ENCODE measurements at regions not wholly inside any gene's neighbourhood (a gene's known extent, or its start where the extent isn't known, plus 50 kb on each side); places are given as distances from the start of the nearest gene placed in this dataset.
"Not testable (repeated sequence)": the region's sequence is repeated elsewhere in the genome, so short reads cannot be mapped to it uniquely, and the experiment has no call there.

- H3K4me3 ChIP-seq (ENCODE audit: low read depth, low read length) = no peak overlapping the region
- in situ Hi-C loops (cut with HindIII; ENCODE audit: low sequenced_read_pairs) = no loop called here
- DNase-seq (ENCODE audit: low read depth) = no peak
- no peak for TF ChIP-seq CTCF (IDR thresholded peaks at IDR 0.05; ENCODE audit: low read depth, low read length, missing control alignments)
Observed at GRCh38 chr6:134623401-134623800, 305.5 kb upstream of the SGK1 start.

- in situ Hi-C loops (cut with HindIII; ENCODE audit: low sequenced_read_pairs) = no loop called here
- TF ChIP-seq CTCF (IDR thresholded peaks at IDR 0.05; ENCODE audit: low read depth, low read length, missing control alignments) = no peak
- H3K4me3 ChIP-seq (ENCODE audit: low read depth, low read length) = no peak overlapping the region
- DNase-seq (ENCODE audit: low read depth) = no peak
Observed at GRCh38 chr6:134622382-134623173, 304.7 kb upstream of the SGK1 start.

GRCh38 chr6:134621858-134622257 is 303.9 kb upstream of the SGK1 start:
- in situ Hi-C loops (cut with HindIII; ENCODE audit: low sequenced_read_pairs) = no loop called here
- DNase-seq (ENCODE audit: low read depth) = no peak
- H3K4me3 ChIP-seq (ENCODE audit: low read depth, low read length) = no peak overlapping the region

GRCh38 chr6:134619789-134620188 is 301.9 kb upstream of the SGK1 start:
- in situ Hi-C loops (cut with HindIII; ENCODE audit: low sequenced_read_pairs) = no loop called here
- DNase-seq (ENCODE audit: low read depth) = peak; percentile 91
- no peak overlapping the region for H3K4me3 ChIP-seq (ENCODE audit: low read depth, low read length)
- no peak for TF ChIP-seq CTCF (IDR thresholded peaks at IDR 0.05; ENCODE audit: low read depth, low read length, missing control alignments)

More at GRCh38 chr6:134621858-134622257, 303.9 kb upstream of the SGK1 start:
- TF ChIP-seq CTCF (IDR thresholded peaks at IDR 0.05; ENCODE audit: low read depth, low read length, missing control alignments) = no peak

- DNase-seq (ENCODE audit: low read depth) = no peak
- H3K4me3 ChIP-seq (ENCODE audit: low read depth, low read length) = no peak overlapping the region
- no peak for TF ChIP-seq CTCF (IDR thresholded peaks at IDR 0.05; ENCODE audit: low read depth, low read length, missing control alignments)
- in situ Hi-C loops (cut with HindIII; ENCODE audit: low sequenced_read_pairs) = no loop called here
Observed at GRCh38 chr6:134619077-134619476, 301.2 kb upstream of the SGK1 start.

GRCh38 chr6:134614606-134615485 is 296.9 kb upstream of the SGK1 start:
- in situ Hi-C loops (cut with HindIII; ENCODE audit: low sequenced_read_pairs) = no loop called here
- TF ChIP-seq CTCF (IDR thresholded peaks at IDR 0.05; ENCODE audit: low read depth, low read length, missing control alignments) = no peak
- DNase-seq (ENCODE audit: low read depth) = no peak
- H3K4me3 ChIP-seq (ENCODE audit: low read depth, low read length) = no peak overlapping the region

GRCh38 chr6:134612128-134612527 is 294.2 kb upstream of the SGK1 start:
- H3K4me3 ChIP-seq (ENCODE audit: low read depth, low read length); DNase-seq (ENCODE audit: low read depth); in situ Hi-C loops (cut with HindIII; ENCODE audit: low sequenced_read_pairs): not testable (repeated sequence)
